HCT116 (cell line): ENCODE measurements at regions not wholly inside any gene's neighbourhood (a gene's known extent, or its start where the extent isn't known, plus 50 kb on each side); places are given as distances from the start of the nearest gene placed in this dataset.

Experiments used
- ATAC-seq: fragments of 200-7000 bp; cut with Tn5 transposase; 2 replicates; pipeline ENCODE4 v1.9.1; 2020; ENCODE audit warnings: mild to moderate bottlenecking, moderate library complexity
- BruUV-seq: library from RNA; stranded (reverse); fragments of 400-500 nt; replicated peaks from 2 replicates; lab custom pipeline; 2021; lab: Mats Ljungman, UMichigan
- CTCF ChIA-PET: fragments of 300-600 bp; sonication (Branson Sonifier 250); formaldehyde crosslinking; loops from one replicate; lab custom pipeline; 2021; ENCODE audit warnings: antibody characterized with exemption; lab: Charles Lee
- POLR2A ChIA-PET: fragments of 300-600, 350-600 bp; sonication (Branson Sonifier 250); formaldehyde crosslinking; loops from one replicate; lab custom pipeline; 2021; ENCODE audit warnings: antibody characterized with exemption; lab: Charles Lee
- RAD21 ChIA-PET, 2 experiments: fragments of 300-600 bp; sonication (Branson Sonifier 250); formaldehyde crosslinking; loops; one replicate each; lab custom pipeline; 2023; ENCODE audit warnings: low total read pairs in 2 of 2; ENCODE audit not compliant: uncharacterized antibody in 2 of 2, unreplicated experiment in 2 of 2, low non-redundant PET in 1 of 2; lab: Charles Lee
- DNase-seq: peaks from one replicate; pipeline ENCODE4 v3.0.0-alpha.2; 2010; ENCODE audit warnings: low read depth, low spot score
- H2AFZ ChIP-seq: fragments of 200-600 bp; shearing (Covaris generic), sonication (generic); 2 replicates; pipeline ENCODE4 v1.6.1; 2017; ENCODE audit warnings: low read depth, mixed run types, mixed read lengths, antibody characterized with exemption, low read length; ENCODE audit not compliant: poor library complexity, severe bottlenecking
- H3K27ac ChIP-seq: 2 replicates; pipeline ENCODE4 v1.5.1; 2012; ENCODE audit warnings: low read depth, low read length
- H3K27me3 ChIP-seq: fragments of 200-600 bp; sonication (generic); 2 replicates; pipeline ENCODE4 v1.6.1; 2016; ENCODE audit warnings: mixed run types, low read length, mixed read lengths; ENCODE audit not compliant: insufficient read depth
- H3K36me3 ChIP-seq, 2 experiments: fragments of 200-500 bp in 1 of 2; fragments of 200-600 bp in 1 of 2; sonication (Bioruptor generic) in 1 of 2; sonication (generic) in 1 of 2; 2 replicates each; pipeline versions ENCODE4 v1.5.1 to v1.6.1; 2014 to 2016; ENCODE audit warnings: low read length in 2 of 2, inconsistent platforms in 1 of 2, mixed read lengths in 1 of 2, mixed run types in 1 of 2; ENCODE audit not compliant: insufficient read depth in 2 of 2, control insufficient read depth in 1 of 2
- H3K4me1 ChIP-seq, 2 experiments: fragments of 200-600 bp in 1 of 2; sonication (generic) in 1 of 2; 2 replicates each; pipeline versions ENCODE4 v1.5.1 to v1.6.1; 2012 to 2017; ENCODE audit warnings: low read length in 2 of 2, inconsistent platforms in 1 of 2, mild to moderate bottlenecking in 1 of 2, mixed read lengths in 1 of 2, mixed run types in 1 of 2, moderate library complexity in 1 of 2; ENCODE audit not compliant: insufficient read depth in 2 of 2, control insufficient read depth in 1 of 2
- H3K4me2 ChIP-seq: fragments of 200-600 bp; sonication (generic); 2 replicates; pipeline ENCODE4 v1.6.1; 2017; ENCODE audit warnings: mixed run types, low read length, mixed read lengths
- H3K4me3 ChIP-seq, 2 experiments: fragments of 200-600 bp in 1 of 2; sonication (generic) in 1 of 2; replicated peaks in 1 of 2; 2 replicates each; pipeline ENCODE4 v1.5.1; 2011 to 2016; ENCODE audit warnings: low read length in 2 of 2, control low read depth in 1 of 2, low read depth in 1 of 2, mild to moderate bottlenecking in 1 of 2, mixed read lengths in 1 of 2, mixed run types in 1 of 2
- H3K79me2 ChIP-seq: fragments of 200-600 bp; sonication (generic); 2 replicates; pipeline ENCODE4 v1.6.1; 2017; ENCODE audit warnings: mild to moderate bottlenecking, mixed run types, low read length, moderate library complexity, mixed read lengths; ENCODE audit not compliant: insufficient read depth
- H3K9ac ChIP-seq: fragments of 200-600 bp; sonication (generic); 2 replicates; pipeline ENCODE4 v1.6.1; 2016; ENCODE audit warnings: low read length, mixed read lengths
- H3K9me2 ChIP-seq: fragments of 200-600 bp; sonication (generic), shearing (Covaris generic); 2 replicates; pipeline ENCODE4 v1.6.1; 2017; ENCODE audit warnings: mixed run types, mild to moderate bottlenecking, moderate library complexity; ENCODE audit not compliant: insufficient read depth
- H3K9me3 ChIP-seq, 2 experiments: fragments of 200-500 bp in 1 of 2; fragments of 200-600 bp in 1 of 2; sonication (Bioruptor generic) in 1 of 2; sonication (generic) in 1 of 2; 2 replicates each; pipeline ENCODE4 v1.6.1; 2014 to 2017; ENCODE audit warnings: low read length in 2 of 2, mixed read lengths in 2 of 2, inconsistent platforms in 1 of 2, low read depth in 1 of 2, mild to moderate bottlenecking in 1 of 2, mixed run types in 1 of 2, moderate library complexity in 1 of 2; ENCODE audit not compliant: control insufficient read depth in 1 of 2, insufficient read depth in 1 of 2
- H4K20me1 ChIP-seq: fragments of 200-600 bp; sonication (generic), shearing (Covaris generic); 2 replicates; pipeline ENCODE4 v1.6.1; 2017; ENCODE audit warnings: mixed run types, mild to moderate bottlenecking, moderate library complexity; ENCODE audit not compliant: insufficient read depth
- CEBPB ChIP-seq: IDR thresholded peaks from 2 replicates; pipeline ENCODE4 v1.6.1; 2012; ENCODE audit warnings: low read depth
- EZH2phosphoT487 ChIP-seq: fragments of 200-600 bp; IDR thresholded peaks from 2 replicates; pipeline ENCODE4 v1.6.1; 2018; ENCODE audit warnings: antibody characterized with exemption, borderline replicate concordance
- FOSL1 ChIP-seq: IDR thresholded peaks from 2 replicates; pipeline ENCODE4 v1.6.1; 2012; ENCODE audit warnings: low read depth
- SP1 ChIP-seq: IDR thresholded peaks from 2 replicates; pipeline ENCODE4 v1.6.1; 2012; ENCODE audit warnings: low read depth
- SRF ChIP-seq: IDR thresholded peaks from 2 replicates; pipeline ENCODE4 v1.6.1; 2012; ENCODE audit warnings: low read depth
- ZBTB33 ChIP-seq: IDR thresholded peaks from 2 replicates; pipeline ENCODE4 v1.6.1; 2011; ENCODE audit warnings: mild to moderate bottlenecking, low read length, moderate library complexity; ENCODE audit not compliant: insufficient replicate concordance; ENCODE audit errors: extremely low read depth
- ZFX ChIP-seq: fragments of 450-650 bp; IDR thresholded peaks from 2 replicates; pipeline ENCODE4 v1.6.1; 2017
- intact Hi-C: fragments of 100-400 bp; cut with micrococcal nuclease; formaldehyde crosslinking; loops from 2 replicates; pipeline ENCODE4 v1.10.0; 2022
- TF ChIP-seq, protein P1 (sequence below), 3 experiments: fragments of 200-600 bp in 1 of 3; sonication (generic) in 1 of 3; IDR thresholded peaks in 2 of 3; conservative IDR thresholded peaks in 1 of 3; 2 replicates each; pipeline ENCODE4 v1.5.1; 2012 to 2017; ENCODE audit warnings: low read depth in 2 of 3, low read length in 2 of 3, antibody characterized with exemption in 1 of 3, borderline replicate concordance in 1 of 3, control low read depth in 1 of 3, mild to moderate bottlenecking in 1 of 3, mixed read lengths in 1 of 3, mixed run types in 1 of 3, moderate library complexity in 1 of 3; ENCODE audit not compliant: insufficient read depth in 1 of 3

DNA sequence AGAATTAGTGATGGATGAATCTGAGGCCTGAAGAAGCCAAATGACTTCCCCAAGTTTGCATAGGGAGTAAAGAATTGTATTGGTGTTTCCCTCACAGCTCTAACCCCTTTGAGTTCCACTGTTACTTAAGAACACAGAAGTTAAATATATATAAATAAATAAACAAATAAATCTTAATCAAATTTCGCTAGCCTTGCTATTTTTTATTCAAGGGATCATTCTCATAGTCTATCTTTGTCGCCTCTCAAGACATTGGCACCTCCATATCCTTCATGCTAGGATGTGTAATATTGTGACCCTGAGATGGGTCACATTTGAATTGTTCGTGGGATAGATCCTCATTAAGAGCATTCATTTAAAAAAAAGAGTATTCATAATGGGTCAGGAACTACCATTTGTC lies 121.3 kb upstream of the HNMT start:
- H3K4me2 ChIP-seq, result no peak overlapping the region
- H3K36me3 ChIP-seq, result no peaks in the 10 kb centered on the region
- ChIA-PET RAD21 (no interaction called here), CTCF (no interaction called here), POLR2A (no interaction called here)
- H3K9me2 ChIP-seq, result no peaks in the 10 kb centered on the region
- H3K27me3 ChIP-seq, result no peaks in the 10 kb centered on the region
- no peaks in the 10 kb centered on the region for H3K4me1 ChIP-seq
- intact Hi-C loops, result no loop called here
- H3K27ac ChIP-seq, result no peak overlapping the region
- no peak for DNase-seq
- H4K20me1 ChIP-seq, result no peaks in the 10 kb centered on the region
- H3K9me3 ChIP-seq, result 0 out of 4 replicates have a peak, but pooled peaks cover 0 to 4% of the 10 kb centered on the region in 2 experiments
- TF ChIP-seq SRF, result no peak
- TF ChIP-seq SP1, result no peak
- TF ChIP-seq FOSL1, result no peak
- no peak for TF ChIP-seq CEBPB
- no peak for TF ChIP-seq ZFX
- no peak for TF ChIP-seq ZBTB33
- no peak for TF ChIP-seq EZH2phosphoT487
- TF ChIP-seq, protein P1, sequence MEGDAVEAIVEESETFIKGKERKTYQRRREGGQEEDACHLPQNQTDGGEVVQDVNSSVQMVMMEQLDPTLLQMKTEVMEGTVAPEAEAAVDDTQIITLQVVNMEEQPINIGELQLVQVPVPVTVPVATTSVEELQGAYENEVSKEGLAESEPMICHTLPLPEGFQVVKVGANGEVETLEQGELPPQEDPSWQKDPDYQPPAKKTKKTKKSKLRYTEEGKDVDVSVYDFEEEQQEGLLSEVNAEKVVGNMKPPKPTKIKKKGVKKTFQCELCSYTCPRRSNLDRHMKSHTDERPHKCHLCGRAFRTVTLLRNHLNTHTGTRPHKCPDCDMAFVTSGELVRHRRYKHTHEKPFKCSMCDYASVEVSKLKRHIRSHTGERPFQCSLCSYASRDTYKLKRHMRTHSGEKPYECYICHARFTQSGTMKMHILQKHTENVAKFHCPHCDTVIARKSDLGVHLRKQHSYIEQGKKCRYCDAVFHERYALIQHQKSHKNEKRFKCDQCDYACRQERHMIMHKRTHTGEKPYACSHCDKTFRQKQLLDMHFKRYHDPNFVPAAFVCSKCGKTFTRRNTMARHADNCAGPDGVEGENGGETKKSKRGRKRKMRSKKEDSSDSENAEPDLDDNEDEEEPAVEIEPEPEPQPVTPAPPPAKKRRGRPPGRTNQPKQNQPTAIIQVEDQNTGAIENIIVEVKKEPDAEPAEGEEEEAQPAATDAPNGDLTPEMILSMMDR (IDR thresholded peaks at IDR 0.05 in 2 of 3, conservative IDR thresholded peaks at IDR 0.05 in 1 of 3; ENCODE audit: borderline replicate concordance in 1 of 3, insufficient read depth in 1 of 3, low read depth in 2 of 3, low read length in 2 of 3), result no peak
- no peak overlapping the region for H3K9ac ChIP-seq
- H3K79me2 ChIP-seq, result no peaks in the 10 kb centered on the region
- BruUV-seq, result no TSS peak
- H2AFZ ChIP-seq, result no peak overlapping the region
- no peak for ATAC-seq
- no peak overlapping the region for H3K4me3 ChIP-seq
